T-helper 2 cell treated with Interferon-gamma antibody and Interleukin-4, amounts not matched to agents 5 μg/mL and 100 μg/mL, for 36 hours (primary cell): ENCODE measurements at regions not wholly inside any gene's neighbourhood (a gene's known extent, or its start where the extent isn't known, plus 50 kb on each side); places are given as distances from the start of the nearest gene placed in this dataset.

Experiments used
- DNase-seq: peaks from one replicate; pipeline ENCODE4 v3.0.0; 2021; ENCODE audit warnings: low spot score
- H3K27ac Mint-ChIP-seq: one replicate; pipeline ENCODE4 v1.8.0; 2021; ENCODE audit warnings: mild to moderate bottlenecking, mixed read lengths
- H3K27me3 Mint-ChIP-seq: one replicate; pipeline ENCODE4 v1.8.0; 2021; ENCODE audit warnings: low read depth, mixed read lengths
- H3K36me3 Mint-ChIP-seq: one replicate; pipeline ENCODE4 v1.8.0; 2021; ENCODE audit warnings: low read depth, mixed read lengths
- H3K4me1 Mint-ChIP-seq: one replicate; pipeline ENCODE4 v1.8.0; 2021; ENCODE audit warnings: low read depth, mixed read lengths
- H3K4me3 Mint-ChIP-seq: one replicate; pipeline ENCODE4 v1.8.0; 2022; ENCODE audit warnings: mild to moderate bottlenecking, moderate library complexity, mixed read lengths
- H3K9me3 Mint-ChIP-seq: one replicate; pipeline ENCODE4 v1.8.0; 2021; ENCODE audit warnings: mixed read lengths

GRCh38 chrX:42930071-42930470 lies 152.1 kb upstream of the PPP1R2C start:
- no peak overlapping the region for H3K4me3 Mint-ChIP-seq
- peaks cover 17% of the 10 kb centered on the region for H3K4me1 Mint-ChIP-seq
- peaks cover 4% of the 10 kb centered on the region for H3K36me3 Mint-ChIP-seq
- DNase-seq, result no peak
- no peaks in the 10 kb centered on the region for H3K9me3 Mint-ChIP-seq
- H3K27ac Mint-ChIP-seq, result no peak overlapping the region
- no peaks in the 10 kb centered on the region for H3K27me3 Mint-ChIP-seq

DNA sequence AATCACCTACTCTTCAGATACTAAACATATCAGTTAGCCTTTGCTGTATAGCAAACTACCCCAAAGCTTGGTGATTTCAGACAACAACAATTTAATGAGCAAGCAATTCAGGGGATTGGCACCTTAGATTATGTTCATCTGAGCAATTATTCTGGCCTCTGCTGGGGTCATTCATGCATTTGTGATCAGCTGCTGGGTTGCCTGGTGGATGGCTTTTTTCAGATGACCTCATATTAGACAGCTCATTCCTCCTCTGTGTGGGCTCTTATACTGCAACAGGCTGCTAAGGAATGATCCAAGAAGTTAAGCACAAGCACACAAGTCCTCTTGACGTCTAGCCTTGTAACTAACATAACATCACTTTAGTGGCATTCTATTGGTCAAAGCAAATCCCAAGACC lies 153.0 kb upstream of the PPP1R2C start:
- Mint-ChIP-seq H3K27ac (no peak overlapping the region), H3K4me1 (peaks cover 20% of the 10 kb centered on the region), H3K27me3 (no peaks in the 10 kb centered on the region), H3K9me3 (no peaks in the 10 kb centered on the region), H3K4me3 (no peak overlapping the region), H3K36me3 (peaks cover 4% of the 10 kb centered on the region)
- DNase-seq, result no peak

DNA sequence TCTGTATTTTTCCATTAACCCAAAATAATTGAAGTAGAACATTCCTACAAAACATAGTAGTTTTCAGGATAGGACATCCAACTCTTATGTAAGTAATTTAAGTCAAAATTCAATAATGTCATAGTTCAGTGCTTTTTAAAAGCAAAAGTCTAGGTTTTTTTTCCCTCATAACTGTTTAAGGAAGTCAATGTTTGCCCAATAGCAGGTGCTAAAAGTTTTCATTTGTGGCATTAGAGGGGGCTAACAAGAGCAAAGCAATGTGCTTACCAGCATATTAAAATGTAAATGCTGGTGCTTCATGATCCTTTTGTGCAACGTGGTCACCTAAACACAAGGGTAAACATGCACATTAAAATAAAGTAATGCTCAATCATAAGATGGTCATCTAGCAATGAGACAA lies 155.2 kb upstream of the PPP1R2C start:
- Mint-ChIP-seq H3K36me3 (peaks cover 6% of the 10 kb centered on the region), H3K27ac (peak overlapping the region; percentile 55), H3K4me3 (no peak overlapping the region)

DNA sequence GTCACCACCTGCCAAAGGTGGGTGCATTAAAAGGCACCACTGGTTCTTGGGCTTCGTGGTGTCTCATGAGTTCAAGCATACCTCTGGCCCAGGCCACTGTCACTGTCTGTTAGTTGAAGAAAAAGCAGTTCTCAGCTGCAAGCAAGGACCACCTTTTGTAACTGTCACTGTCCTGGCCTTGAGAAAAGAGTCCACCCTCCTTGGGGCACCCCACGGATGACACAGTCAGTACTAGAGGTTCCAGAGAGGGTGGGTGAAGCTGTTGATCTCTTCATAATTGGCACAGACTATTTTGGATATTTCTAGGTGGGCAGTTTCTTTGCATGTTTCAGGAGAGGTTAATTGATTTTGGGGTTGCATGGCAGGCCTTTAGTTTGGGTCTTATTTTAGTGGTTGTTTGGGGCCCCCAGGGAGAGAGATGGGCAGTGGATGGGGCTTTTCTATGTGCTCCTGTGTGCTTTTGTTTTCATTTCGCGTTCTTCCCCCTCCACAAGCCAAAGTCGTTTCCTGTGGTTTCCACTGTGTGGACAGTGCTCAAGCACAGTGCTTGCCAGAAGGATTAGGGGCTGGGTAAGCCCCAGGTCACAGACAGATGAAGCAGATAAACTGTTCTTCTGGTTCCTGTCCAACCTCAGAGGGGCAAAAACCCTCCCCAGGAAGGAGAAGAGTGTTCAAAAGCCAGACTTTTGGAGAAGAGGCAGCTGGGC lies 156.2 kb upstream of the PPP1R2C start:
- no peak for DNase-seq
- Mint-ChIP-seq H3K27ac (peak overlapping the region; percentile 87), H3K4me3 (peak overlapping the region; percentile 77), H3K9me3 (peaks cover 8% of the 10 kb centered on the region), H3K4me1 (peaks cover 24% of the 10 kb centered on the region), H3K27me3 (no peaks in the 10 kb centered on the region), H3K36me3 (peaks cover 13% of the 10 kb centered on the region)

More for the DNA sequence above, 155.2 kb upstream of the PPP1R2C start:
- Mint-ChIP-seq H3K9me3 (peaks cover under 1% of the 10 kb centered on the region), H3K27me3 (no peaks in the 10 kb centered on the region), H3K4me1 (peaks cover 20% of the 10 kb centered on the region)
- no peak for DNase-seq

DNA sequence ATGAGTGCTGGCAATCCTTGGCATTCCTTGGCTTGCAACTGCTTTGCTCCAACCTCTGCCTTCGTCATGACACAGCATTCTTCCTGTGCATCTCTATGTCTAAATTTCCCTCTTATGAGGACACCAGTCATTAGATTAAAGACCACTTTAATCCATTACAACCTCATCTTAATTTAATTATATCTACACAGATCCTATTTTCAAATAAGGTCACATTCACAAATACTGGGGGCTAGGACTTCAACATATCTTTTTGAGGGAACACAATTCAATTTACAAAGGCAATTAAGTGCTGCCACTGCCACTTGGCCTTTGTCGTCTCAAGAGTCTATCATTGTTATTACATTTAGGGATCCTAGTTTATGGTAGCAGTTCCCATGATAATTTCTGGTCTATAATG lies 163.7 kb upstream of the PPP1R2C start:
- peaks cover 54% of the 10 kb centered on the region for H3K4me1 Mint-ChIP-seq
- H3K27me3 Mint-ChIP-seq, result no peaks in the 10 kb centered on the region
- no peak overlapping the region for H3K27ac Mint-ChIP-seq
- no peak overlapping the region for H3K4me3 Mint-ChIP-seq
- no peak for DNase-seq
- H3K9me3 Mint-ChIP-seq, result peaks cover 8% of the 10 kb centered on the region
- H3K36me3 Mint-ChIP-seq, result peaks cover 25% of the 10 kb centered on the region

GRCh38 chrX:42943051-42943974 lies 165.3 kb upstream of the PPP1R2C start:
- H3K9me3 Mint-ChIP-seq, result peaks cover 6% of the 10 kb centered on the region
- H3K4me1 Mint-ChIP-seq, result peaks cover 66% of the 10 kb centered on the region
- H3K4me3 Mint-ChIP-seq, result peak overlapping the region; percentile 63
- H3K27ac Mint-ChIP-seq, result peak overlapping the region; percentile 89
- H3K36me3 Mint-ChIP-seq, result peaks cover 23% of the 10 kb centered on the region
- DNase-seq, result no peak
- no peaks in the 10 kb centered on the region for H3K27me3 Mint-ChIP-seq

DNA sequence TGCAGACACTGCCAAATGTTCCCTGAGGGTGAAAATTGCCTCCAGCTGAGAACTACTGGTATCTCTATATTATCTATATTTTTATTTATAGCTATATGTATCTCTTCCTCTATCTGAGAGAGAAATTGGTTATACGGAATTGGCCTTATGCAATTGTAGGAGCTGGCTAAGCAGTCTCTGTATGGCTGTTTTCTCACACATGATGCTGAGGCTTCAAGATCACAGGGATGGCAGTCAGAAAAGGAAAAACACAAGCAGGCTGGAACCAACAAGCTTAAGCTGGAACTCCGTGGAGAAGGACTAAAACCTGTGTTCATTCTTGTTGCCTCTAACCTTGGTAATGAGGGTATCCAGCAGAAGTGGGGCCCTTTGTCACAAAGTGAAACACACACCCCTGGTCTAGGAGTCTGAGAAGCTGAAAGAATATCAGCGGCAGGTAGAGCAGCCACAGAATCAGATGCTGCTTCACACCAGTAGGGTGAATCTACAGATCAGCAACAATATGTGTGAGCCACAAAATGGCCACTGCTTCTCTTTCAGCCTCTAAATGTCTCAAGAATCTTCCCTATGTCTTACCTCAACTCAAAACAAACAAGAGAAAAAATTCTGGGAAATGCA lies 166.5 kb upstream of the PPP1R2C start:
- Mint-ChIP-seq H3K36me3 (peaks cover 24% of the 10 kb centered on the region), H3K4me3 (peak overlapping the region; percentile 45), H3K27me3 (no peaks in the 10 kb centered on the region), H3K9me3 (no peaks in the 10 kb centered on the region), H3K27ac (peak overlapping the region; percentile 89), H3K4me1 (peaks cover 69% of the 10 kb centered on the region)
- DNase-seq, result no peak

- peaks cover 63% of the 10 kb centered on the region for H3K4me1 Mint-ChIP-seq
Measured at GRCh38 chrX:42946544-42947194, 168.7 kb upstream of the PPP1R2C start.

DNA sequence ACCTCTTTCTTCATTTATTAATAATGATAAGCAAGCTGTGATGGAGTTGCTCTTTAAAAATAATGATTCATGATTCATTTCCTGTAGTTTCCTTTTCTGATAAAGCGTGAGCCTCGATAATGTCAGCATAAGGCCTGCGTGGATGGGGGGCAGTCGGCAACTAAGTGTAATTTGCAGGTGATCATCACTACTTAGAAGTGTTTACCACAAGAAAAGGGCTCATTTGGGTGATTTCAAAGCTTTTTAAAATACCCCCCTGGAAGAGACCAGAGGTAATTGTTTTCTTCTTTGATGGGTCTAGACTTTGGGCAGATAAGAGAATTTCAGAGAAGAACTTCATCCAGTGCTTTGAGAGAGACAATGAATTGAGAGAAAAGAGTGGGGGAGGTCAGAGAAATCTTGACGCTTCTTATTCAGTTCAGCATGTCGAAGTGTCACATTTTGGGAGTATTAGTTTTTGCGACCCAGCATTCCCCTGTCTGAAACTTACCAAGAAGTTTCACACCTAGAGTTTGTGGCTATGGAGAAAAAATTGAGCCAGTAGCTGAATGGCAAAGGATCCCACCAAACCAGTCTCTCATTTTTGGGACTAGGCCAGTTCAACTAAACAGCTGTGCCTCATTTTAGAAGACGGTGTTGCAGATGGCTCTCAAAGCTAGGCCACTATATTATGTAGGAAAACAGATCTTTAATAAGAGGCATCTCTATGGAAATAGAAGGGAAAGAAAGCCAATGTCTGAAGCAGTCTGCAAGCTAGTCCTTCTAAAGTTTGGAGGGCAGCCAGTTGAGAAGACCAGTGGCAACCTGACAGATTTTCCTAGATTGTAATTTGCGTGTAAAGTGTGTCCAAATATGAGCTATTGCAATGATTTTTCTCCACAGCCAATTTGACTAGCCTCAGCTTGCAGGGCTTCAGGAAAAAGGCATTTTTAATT lies 171.0 kb upstream of the PPP1R2C start:
- peak overlapping the region; percentile 8 for H3K4me3 Mint-ChIP-seq
- no peak for DNase-seq
- no peaks in the 10 kb centered on the region for H3K27me3 Mint-ChIP-seq
- H3K9me3 Mint-ChIP-seq, result peaks cover 5% of the 10 kb centered on the region
- H3K36me3 Mint-ChIP-seq, result peaks cover 16% of the 10 kb centered on the region
- peak overlapping the region; percentile 74 for H3K27ac Mint-ChIP-seq
- peaks cover 51% of the 10 kb centered on the region for H3K4me1 Mint-ChIP-seq

More at GRCh38 chrX:42946544-42947194, 168.7 kb upstream of the PPP1R2C start:
- peak overlapping the region; percentile 70 for H3K4me3 Mint-ChIP-seq
- peak overlapping the region; percentile 90 for H3K27ac Mint-ChIP-seq
- no peak for DNase-seq
- H3K9me3 Mint-ChIP-seq, result no peaks in the 10 kb centered on the region
- no peaks in the 10 kb centered on the region for H3K27me3 Mint-ChIP-seq
- H3K36me3 Mint-ChIP-seq, result peaks cover 16% of the 10 kb centered on the region

- H3K4me1 Mint-ChIP-seq, result peaks cover 35% of the 10 kb centered on the region
- H3K36me3 Mint-ChIP-seq, result peaks cover 9% of the 10 kb centered on the region
- no peak for DNase-seq
- H3K9me3 Mint-ChIP-seq, result peaks cover 5% of the 10 kb centered on the region
- no peaks in the 10 kb centered on the region for H3K27me3 Mint-ChIP-seq
- no peak overlapping the region for H3K4me3 Mint-ChIP-seq
- H3K27ac Mint-ChIP-seq, result no peak overlapping the region
Measured at GRCh38 chrX:42951747-42952146, 173.8 kb upstream of the PPP1R2C start.

GRCh38 chrX:42952621-42953020 lies 174.7 kb upstream of the PPP1R2C start:
- Mint-ChIP-seq H3K9me3 (peaks cover 5% of the 10 kb centered on the region), H3K27me3 (no peaks in the 10 kb centered on the region), H3K27ac (no peak overlapping the region), H3K36me3 (peaks cover 7% of the 10 kb centered on the region), H3K4me3 (no peak overlapping the region), H3K4me1 (peaks cover 27% of the 10 kb centered on the region)
- no peak for DNase-seq

DNA sequence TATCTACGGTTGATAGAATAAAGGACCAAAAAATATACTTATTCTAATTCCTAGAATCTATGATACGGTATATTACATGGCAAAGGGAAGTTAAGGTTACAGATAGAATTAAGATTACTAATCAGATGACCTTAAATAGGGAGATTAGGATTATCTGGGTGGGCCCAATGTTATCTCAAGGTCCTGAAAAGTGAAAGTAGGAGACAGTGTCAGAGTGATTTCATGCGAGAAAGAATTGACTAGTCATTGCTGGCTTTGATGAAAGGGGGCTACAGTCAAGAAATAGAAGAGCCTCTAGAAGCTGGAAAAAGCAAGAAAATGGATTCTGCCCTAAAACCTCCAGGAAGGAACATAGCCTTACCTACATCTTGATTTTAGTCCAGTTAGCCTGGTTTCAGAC lies 176.9 kb upstream of the PPP1R2C start:
- H3K36me3 Mint-ChIP-seq, result no peaks in the 10 kb centered on the region
- H3K27me3 Mint-ChIP-seq, result no peaks in the 10 kb centered on the region
- no peak overlapping the region for H3K4me3 Mint-ChIP-seq
- DNase-seq, result no peak
- no peak overlapping the region for H3K27ac Mint-ChIP-seq
- H3K9me3 Mint-ChIP-seq, result peaks cover 5% of the 10 kb centered on the region
- H3K4me1 Mint-ChIP-seq, result peaks cover 14% of the 10 kb centered on the region

- no peak for DNase-seq
- Mint-ChIP-seq H3K9me3 (peaks cover 5% of the 10 kb centered on the region), H3K27me3 (no peaks in the 10 kb centered on the region), H3K27ac (no peak overlapping the region), H3K4me1 (peaks cover 14% of the 10 kb centered on the region), H3K4me3 (no peak overlapping the region), H3K36me3 (no peaks in the 10 kb centered on the region)
Measured at GRCh38 chrX:42955349-42955748, 177.4 kb upstream of the PPP1R2C start.
